ENCODE measurements at regions not wholly inside any gene's neighbourhood (a gene's known extent, or its start where the extent isn't known, plus 50 kb on each side); places are given as distances from the start of the nearest gene placed in this dataset.
"Not testable (repeated sequence)": the region's sequence is repeated elsewhere in the genome, so short reads cannot be mapped to it uniquely, and the experiment has no call there.

DNA sequence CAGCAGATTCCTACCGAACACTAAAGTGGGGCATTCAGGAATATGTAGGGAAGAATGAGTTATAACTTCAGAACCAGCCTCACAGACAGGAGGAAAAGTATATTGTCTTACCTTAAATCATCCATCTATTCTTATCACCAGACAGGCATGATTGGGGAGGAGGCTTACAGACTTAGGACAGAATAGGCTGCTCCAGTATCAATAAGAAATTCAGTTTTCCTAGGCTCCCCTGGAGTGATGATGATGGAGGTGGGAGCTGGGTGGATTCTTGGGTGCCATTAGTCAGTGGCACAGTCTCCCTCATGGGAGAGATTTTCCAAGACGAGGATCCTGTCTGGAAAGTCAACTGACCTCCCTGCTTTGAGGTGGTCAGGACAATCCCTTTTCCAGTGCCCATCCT is 225.0 kb downstream of the AASDHPPT start:
- H3K4me1 Mint-ChIP-seq (ENCODE audit: low read depth) = no peaks in the 10 kb centered on the region
- H3K9me3 Mint-ChIP-seq = peaks cover 36% of the 10 kb centered on the region
- H3K4me3 Mint-ChIP-seq = no peak overlapping the region
- intact Hi-C loops (cut with micrococcal nuclease) = no loop called here
- H3K27me3 Mint-ChIP-seq (ENCODE audit: insufficient read depth) = no peaks in the 10 kb centered on the region
- DNase-seq (ENCODE audit: low spot score) = no peak
- H3K27ac Mint-ChIP-seq = no peak overlapping the region
- no peaks in the 10 kb centered on the region for H3K36me3 Mint-ChIP-seq (ENCODE audit: low read depth)

DNA sequence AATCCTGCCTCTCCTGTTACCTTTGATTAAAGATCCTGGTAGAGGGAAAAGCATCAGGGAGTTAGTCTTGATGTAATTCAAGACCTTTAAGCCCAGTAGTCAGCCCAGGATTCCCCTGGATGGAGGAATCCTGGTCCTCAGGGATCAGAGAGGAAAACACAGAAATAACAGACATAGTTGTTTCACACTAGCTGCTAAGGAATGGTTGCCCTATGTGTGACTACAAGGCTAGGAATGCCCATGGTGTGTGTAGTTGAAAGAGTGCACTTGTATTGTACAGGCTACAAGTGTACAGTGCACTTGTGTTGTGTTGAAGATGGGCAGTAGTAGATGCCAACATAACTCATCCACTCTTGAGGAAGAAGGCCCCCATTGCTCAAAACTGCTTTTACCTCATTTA is 226.8 kb downstream of the AASDHPPT start:
- intact Hi-C loops (cut with micrococcal nuclease) = no loop called here
- H3K4me1 Mint-ChIP-seq (ENCODE audit: low read depth) = no peaks in the 10 kb centered on the region
- no peak overlapping the region for H3K27ac Mint-ChIP-seq
- H3K4me3 Mint-ChIP-seq = no peak overlapping the region
- H3K36me3 Mint-ChIP-seq (ENCODE audit: low read depth) = no peaks in the 10 kb centered on the region
- peaks cover 31% of the 10 kb centered on the region for H3K9me3 Mint-ChIP-seq
- DNase-seq (ENCODE audit: low spot score) = no peak
- H3K27me3 Mint-ChIP-seq (ENCODE audit: insufficient read depth) = no peaks in the 10 kb centered on the region

DNA sequence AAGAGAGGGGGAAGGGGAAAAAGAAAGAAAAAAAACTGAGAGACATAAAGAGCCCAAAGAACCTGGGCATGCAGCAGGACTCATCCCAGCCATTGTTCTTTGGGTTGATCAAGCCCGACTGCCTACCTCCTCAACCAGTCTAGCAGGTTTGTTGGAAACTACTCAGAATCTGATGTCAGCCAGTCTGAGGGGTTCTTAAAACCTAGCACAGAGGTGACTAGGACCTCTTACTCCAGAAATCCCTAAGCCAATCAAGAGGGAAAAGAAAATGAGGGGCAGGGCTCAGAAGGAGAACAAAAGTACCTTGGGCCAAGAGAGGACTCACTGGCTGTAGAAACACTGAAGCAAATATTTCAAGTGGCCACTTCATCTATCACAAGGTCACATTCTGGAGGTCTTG is 228.0 kb downstream of the AASDHPPT start:
- intact Hi-C loops (cut with micrococcal nuclease) = no loop called here
- Mint-ChIP-seq H3K36me3 (ENCODE audit: low read depth) (no peaks in the 10 kb centered on the region), H3K27me3 (ENCODE audit: insufficient read depth) (no peaks in the 10 kb centered on the region), H3K9me3 (peaks cover 30% of the 10 kb centered on the region), H3K4me1 (ENCODE audit: low read depth) (no peaks in the 10 kb centered on the region), H3K4me3 (no peak overlapping the region), H3K27ac (no peak overlapping the region)
- DNase-seq (ENCODE audit: low spot score) = no peak

DNA sequence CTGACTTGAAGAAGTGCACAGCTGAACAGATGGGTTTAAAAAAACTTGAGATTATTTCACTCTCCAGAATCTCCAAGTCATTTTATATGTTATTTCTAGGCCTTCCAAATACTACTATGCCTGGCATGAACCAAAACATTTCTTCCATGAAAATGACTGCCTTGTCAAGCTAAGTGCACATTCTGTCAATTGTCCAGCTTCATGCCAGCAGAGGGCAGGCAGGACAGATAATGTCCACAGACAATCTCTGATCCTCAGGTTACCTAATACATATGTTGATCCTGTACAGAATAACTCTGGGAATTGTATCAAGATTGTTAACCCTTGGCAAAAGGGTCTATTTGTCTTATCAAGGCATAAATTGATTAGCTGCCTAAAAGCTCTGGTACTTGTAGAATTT is 229.5 kb downstream of the AASDHPPT start:
- peaks cover 27% of the 10 kb centered on the region for H3K9me3 Mint-ChIP-seq
- intact Hi-C loops (cut with micrococcal nuclease) = no loop called here
- H3K4me1 Mint-ChIP-seq (ENCODE audit: low read depth) = no peaks in the 10 kb centered on the region
- no peak overlapping the region for H3K4me3 Mint-ChIP-seq
- H3K36me3 Mint-ChIP-seq (ENCODE audit: low read depth) = no peaks in the 10 kb centered on the region
- DNase-seq (ENCODE audit: low spot score) = no peak
- H3K27me3 Mint-ChIP-seq (ENCODE audit: insufficient read depth) = no peaks in the 10 kb centered on the region
- H3K27ac Mint-ChIP-seq = no peak overlapping the region

DNA sequence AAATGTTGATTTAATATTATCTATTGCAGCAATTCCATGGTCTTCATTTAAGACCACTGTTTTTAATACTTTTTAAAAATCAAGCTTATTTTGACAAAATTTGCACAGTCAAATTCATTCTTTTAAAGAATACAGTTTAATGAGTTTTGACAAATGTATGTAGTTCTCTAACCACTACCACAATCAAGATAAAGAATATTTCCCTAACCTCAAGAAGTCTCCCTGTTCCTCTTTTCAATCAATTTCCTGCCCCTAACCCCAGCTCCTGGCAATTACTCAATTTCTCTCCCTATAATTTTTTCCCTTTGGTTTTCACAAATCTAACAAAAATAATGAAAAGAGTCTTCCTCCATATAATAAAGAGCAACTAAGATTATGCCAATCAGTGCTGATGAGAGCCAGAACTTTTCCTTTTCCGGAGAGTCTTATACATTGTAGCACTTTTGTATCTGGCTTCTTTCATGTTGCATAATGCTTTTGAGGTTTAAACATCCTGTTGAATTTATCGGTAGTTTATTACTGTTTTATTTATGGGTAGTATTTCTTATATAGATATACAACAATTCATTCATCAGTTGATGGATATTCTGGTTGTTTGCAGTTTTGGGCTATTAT is 231.7 kb downstream of the AASDHPPT start:
- DNase-seq (ENCODE audit: low spot score) = no peak
- Mint-ChIP-seq H3K27me3 (ENCODE audit: insufficient read depth) (no peaks in the 10 kb centered on the region), H3K4me3 (no peak overlapping the region), H3K9me3 (peaks cover 8% of the 10 kb centered on the region), H3K27ac (no peak overlapping the region), H3K36me3 (ENCODE audit: low read depth) (no peaks in the 10 kb centered on the region), H3K4me1 (ENCODE audit: low read depth) (no peaks in the 10 kb centered on the region)
- intact Hi-C loops (cut with micrococcal nuclease) = no loop called here

DNA sequence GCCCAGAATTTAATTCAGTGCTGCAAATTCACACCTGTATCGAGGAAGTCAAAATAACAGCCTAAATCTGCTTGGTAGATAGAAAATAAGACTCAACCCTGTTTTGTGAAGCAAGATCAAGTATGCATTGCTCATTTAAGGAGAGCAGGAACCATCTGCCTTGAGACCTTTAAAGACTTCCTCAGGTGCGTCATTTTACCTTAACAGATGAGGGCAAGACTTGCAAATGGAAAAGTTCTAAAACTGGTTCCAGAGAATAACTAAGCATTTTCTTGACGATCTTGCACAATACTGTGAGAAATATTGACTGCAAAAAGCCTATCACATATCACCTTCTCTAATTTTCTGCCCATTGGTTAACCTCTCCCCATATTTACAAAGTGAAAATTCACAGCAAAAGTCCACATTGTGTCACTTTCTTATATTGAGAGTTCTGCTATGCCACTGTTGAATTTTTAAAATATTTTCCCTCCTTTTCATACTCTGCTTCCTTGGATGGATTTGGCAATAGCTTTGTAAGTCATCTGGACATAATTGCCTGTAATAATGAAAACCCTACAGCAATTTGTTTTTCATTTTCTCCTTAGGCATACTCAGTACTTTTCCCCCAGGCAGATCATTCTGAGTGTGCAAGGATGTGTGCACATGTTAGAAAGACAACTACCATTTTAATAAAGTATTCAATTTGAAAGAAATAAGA is 234.2 kb downstream of the AASDHPPT start:
- no peak for DNase-seq (ENCODE audit: low spot score)
- Mint-ChIP-seq H3K4me3 (no peak overlapping the region), H3K9me3 (no peaks in the 10 kb centered on the region), H3K27ac (no peak overlapping the region), H3K27me3 (ENCODE audit: insufficient read depth) (no peaks in the 10 kb centered on the region), H3K36me3 (ENCODE audit: low read depth) (no peaks in the 10 kb centered on the region), H3K4me1 (ENCODE audit: low read depth) (no peaks in the 10 kb centered on the region)
- intact Hi-C loops (cut with micrococcal nuclease) = loop anchor here (5.0 kb wide), 1 partner anchor 111 kb away; no protein-coding TSS in a partner anchor

DNA sequence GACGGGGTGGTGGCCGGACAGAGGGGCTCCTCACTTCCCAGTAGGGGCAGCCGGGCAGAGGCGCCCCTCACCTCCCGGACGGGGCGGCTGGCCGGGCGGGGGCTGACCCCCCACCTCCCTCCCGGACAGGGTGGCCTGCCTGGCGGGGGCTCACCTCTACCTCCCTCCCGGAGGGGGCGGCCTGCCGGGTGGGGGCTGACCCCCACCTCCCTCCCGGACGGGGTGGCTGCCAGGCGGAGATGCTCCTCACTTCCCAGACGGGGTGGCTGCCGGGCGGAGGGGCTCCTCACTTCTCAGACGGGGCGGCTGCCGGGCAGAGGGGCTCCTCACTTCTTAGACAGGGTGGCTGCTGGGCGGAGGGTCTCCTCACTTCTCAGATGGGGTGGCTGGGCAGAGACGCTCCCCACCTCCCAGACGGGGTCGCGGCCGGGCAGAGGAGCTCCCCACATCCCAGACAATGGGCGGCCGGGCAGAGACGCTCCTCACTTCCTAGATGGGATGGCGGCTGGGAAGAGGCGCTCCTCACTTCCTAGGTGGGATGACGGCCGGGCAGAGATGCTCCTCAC is 239.8 kb downstream of the AASDHPPT start:
- intact Hi-C loops (cut with micrococcal nuclease) = not testable (repeated sequence)

DNA sequence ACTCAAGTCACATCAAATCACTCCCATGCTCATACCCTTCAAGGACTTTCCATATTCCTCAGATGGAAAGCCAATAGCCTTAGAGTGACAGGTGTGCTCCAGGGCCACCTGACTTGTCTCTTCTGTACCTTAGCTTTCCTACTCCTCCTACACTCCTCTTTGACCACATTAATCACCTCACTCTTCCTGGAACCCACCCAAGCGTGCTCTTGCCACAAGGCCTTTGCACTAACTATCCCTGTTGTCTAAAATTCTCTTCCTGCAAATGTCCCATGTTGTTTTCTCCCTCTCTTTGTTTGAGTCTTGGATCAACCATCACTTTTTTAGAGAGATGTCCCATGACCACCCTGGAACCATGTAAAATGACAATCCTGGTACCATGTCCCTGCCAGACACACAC is 244.1 kb downstream of the AASDHPPT start:
- DNase-seq (ENCODE audit: low spot score) = no peak
- no peak overlapping the region for H3K4me3 Mint-ChIP-seq
- intact Hi-C loops (cut with micrococcal nuclease) = no loop called here

More for the DNA sequence above, 239.8 kb downstream of the AASDHPPT start:
- H3K4me3 Mint-ChIP-seq; H3K9me3 Mint-ChIP-seq; H3K27ac Mint-ChIP-seq; H3K4me1 Mint-ChIP-seq (ENCODE audit: low read depth); DNase-seq (ENCODE audit: low spot score); H3K27me3 Mint-ChIP-seq (ENCODE audit: insufficient read depth); H3K36me3 Mint-ChIP-seq (ENCODE audit: low read depth): not testable (repeated sequence)

DNA sequence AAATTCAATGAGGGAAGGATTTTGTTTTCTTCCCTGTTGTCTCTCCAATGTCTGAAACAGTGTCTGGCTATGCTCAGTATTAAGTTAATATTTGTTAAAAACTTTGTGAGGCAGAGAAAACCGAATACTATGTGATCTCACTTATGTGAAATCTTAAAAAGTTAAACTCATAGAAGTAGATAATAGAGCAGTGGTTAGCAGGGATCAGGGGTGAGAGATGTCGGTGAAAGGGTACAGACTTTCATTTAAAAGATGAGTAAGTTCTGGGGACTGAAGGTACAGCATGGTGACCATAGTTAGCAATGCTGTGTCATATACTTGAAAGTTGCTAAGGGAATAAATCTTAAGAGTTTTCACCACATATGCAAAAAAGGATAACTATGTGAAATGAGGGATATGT is 244.6 kb downstream of the AASDHPPT start:
- no peaks in the 10 kb centered on the region for H3K9me3 Mint-ChIP-seq
- no peak overlapping the region for H3K4me3 Mint-ChIP-seq
- DNase-seq (ENCODE audit: low spot score) = no peak
- H3K27me3 Mint-ChIP-seq (ENCODE audit: insufficient read depth) = no peaks in the 10 kb centered on the region
- H3K36me3 Mint-ChIP-seq (ENCODE audit: low read depth) = no peaks in the 10 kb centered on the region
- H3K27ac Mint-ChIP-seq = no peak overlapping the region
- intact Hi-C loops (cut with micrococcal nuclease) = no loop called here
- H3K4me1 Mint-ChIP-seq (ENCODE audit: low read depth) = no peaks in the 10 kb centered on the region

More for the DNA sequence above, 244.1 kb downstream of the AASDHPPT start:
- H3K27ac Mint-ChIP-seq = no peak overlapping the region
- H3K27me3 Mint-ChIP-seq (ENCODE audit: insufficient read depth) = no peaks in the 10 kb centered on the region
- no peaks in the 10 kb centered on the region for H3K4me1 Mint-ChIP-seq (ENCODE audit: low read depth)
- H3K36me3 Mint-ChIP-seq (ENCODE audit: low read depth) = no peaks in the 10 kb centered on the region
- H3K9me3 Mint-ChIP-seq = no peaks in the 10 kb centered on the region

DNA sequence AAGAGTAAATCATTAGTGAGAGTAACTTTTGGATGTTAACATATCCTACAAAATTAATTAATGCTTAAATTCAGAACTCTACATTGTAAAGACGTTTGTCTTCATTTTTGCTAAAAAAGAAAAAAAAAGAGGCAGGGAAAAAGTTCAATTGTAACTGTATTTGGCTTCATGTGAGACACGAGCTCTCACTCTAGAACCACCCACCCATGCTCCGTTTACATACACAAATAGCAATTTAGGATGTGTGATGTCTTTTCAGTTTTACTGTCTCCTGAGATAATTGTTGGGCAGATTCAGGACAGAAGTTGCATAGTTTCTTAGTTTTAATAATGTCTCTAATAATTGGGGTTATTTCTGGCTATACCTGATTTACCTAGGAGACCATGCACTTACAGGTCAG is 248.6 kb downstream of the AASDHPPT start:
- H3K27ac Mint-ChIP-seq = no peak overlapping the region
- no peak for DNase-seq (ENCODE audit: low spot score)
- no peak overlapping the region for H3K4me3 Mint-ChIP-seq
- intact Hi-C loops (cut with micrococcal nuclease) = no loop called here
- no peaks in the 10 kb centered on the region for H3K27me3 Mint-ChIP-seq (ENCODE audit: insufficient read depth)
- H3K4me1 Mint-ChIP-seq (ENCODE audit: low read depth) = no peaks in the 10 kb centered on the region
- H3K36me3 Mint-ChIP-seq (ENCODE audit: low read depth) = no peaks in the 10 kb centered on the region
- H3K9me3 Mint-ChIP-seq = no peaks in the 10 kb centered on the region

DNA sequence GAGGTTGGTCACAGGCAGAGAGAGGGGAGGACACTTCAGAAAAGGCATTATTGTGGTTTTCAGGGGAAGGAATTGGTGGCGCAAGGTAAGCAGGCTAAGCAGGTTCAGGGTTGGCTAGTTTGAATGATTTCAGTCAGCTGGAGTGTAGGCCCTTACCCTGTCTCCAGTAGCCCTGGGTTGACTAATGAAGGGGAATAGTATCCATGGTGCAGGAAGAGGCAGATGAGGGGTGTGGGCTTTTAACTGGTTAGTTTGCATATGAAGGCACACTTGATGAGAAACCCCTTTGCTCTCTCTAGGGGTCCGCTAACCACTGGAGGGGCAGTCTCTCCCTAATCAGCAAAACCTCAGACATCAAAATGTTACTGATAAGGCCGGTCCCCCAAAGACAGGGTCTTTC is 249.7 kb downstream of the AASDHPPT start:
- no peak overlapping the region for H3K4me3 Mint-ChIP-seq
- no peaks in the 10 kb centered on the region for H3K27me3 Mint-ChIP-seq (ENCODE audit: insufficient read depth)
- no peaks in the 10 kb centered on the region for H3K36me3 Mint-ChIP-seq (ENCODE audit: low read depth)
- no peak for DNase-seq (ENCODE audit: low spot score)
- H3K27ac Mint-ChIP-seq = no peak overlapping the region
- H3K9me3 Mint-ChIP-seq = no peaks in the 10 kb centered on the region
- intact Hi-C loops (cut with micrococcal nuclease) = no loop called here
- no peaks in the 10 kb centered on the region for H3K4me1 Mint-ChIP-seq (ENCODE audit: low read depth)

DNA sequence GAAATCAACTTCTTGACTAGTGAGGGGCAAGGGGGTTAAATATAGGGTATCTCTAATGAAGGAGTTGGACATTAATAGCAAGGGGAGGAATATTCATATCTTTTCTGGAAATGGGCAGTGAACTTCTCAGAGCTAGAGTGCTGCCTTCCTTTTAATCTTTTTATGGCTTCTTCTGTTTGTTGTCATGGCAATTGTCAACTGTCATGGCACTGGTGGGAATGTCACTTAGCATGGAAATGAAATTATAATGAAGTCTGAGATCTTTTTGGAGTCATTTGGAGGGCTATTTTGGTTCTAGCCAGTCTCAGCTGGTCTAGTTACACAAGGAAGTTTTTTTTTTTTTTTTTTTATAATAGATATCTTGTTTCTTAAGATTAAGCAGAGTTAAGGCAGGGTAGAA is 250.2 kb downstream of the AASDHPPT start:
- Mint-ChIP-seq H3K27me3 (ENCODE audit: insufficient read depth) (no peaks in the 10 kb centered on the region), H3K36me3 (ENCODE audit: low read depth) (no peaks in the 10 kb centered on the region), H3K9me3 (no peaks in the 10 kb centered on the region), H3K4me3 (no peak overlapping the region), H3K27ac (no peak overlapping the region), H3K4me1 (ENCODE audit: low read depth) (no peaks in the 10 kb centered on the region)
- no peak for DNase-seq (ENCODE audit: low spot score)
- intact Hi-C loops (cut with micrococcal nuclease) = no loop called here

DNA sequence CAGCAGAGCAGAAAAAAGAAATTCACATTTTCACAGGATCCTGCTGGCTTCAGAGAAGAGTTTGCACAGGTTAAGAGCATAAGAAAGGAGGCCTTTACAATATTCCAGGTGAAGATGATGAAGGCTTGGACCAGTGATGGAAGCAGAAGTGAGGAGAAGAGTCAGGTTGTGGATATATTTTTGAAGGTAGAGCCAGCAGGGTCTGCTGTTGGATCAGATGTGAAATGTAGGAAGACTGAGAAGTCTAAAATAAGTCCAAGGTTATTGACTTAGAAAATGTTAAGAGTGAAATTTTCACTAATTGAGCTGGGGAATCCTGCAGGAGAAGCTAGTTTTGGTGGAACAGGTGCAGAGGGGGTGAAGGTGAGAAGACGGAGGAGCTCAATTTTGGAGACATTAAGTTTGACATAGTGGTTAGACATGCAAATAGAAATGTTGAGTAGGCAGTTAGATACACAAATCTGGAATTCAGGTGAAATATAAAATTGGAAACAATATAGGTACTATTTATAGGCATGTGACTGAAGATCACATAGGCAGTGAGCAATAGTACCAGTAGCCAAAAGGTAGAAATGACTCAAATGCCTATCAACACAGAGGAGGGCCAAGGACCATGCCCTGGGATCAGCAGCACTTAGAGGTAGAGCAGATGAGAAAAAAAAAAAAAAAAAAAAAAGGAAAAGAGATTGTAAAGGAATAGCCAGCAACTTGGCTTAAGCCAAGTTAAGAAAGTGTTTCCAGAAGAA is 252.0 kb downstream of the AASDHPPT start:
- no peak overlapping the region for H3K4me3 Mint-ChIP-seq
- H3K9me3 Mint-ChIP-seq = peaks cover 5% of the 10 kb centered on the region
- H3K4me1 Mint-ChIP-seq (ENCODE audit: low read depth) = no peaks in the 10 kb centered on the region
- no peaks in the 10 kb centered on the region for H3K27me3 Mint-ChIP-seq (ENCODE audit: insufficient read depth)
- H3K36me3 Mint-ChIP-seq (ENCODE audit: low read depth) = no peaks in the 10 kb centered on the region
- DNase-seq (ENCODE audit: low spot score) = no peak
- H3K27ac Mint-ChIP-seq = no peak overlapping the region
- intact Hi-C loops (cut with micrococcal nuclease) = no loop called here

Measured in activated T-helper 1 cell treated with anti-CD3 and anti-CD28 coated beads, Interleukin-12 subunit alpha, Interleukin-12 subunit beta, Interleukin-2, Interleukin-4 antibody, amounts not matched to agents 30 ng/mL and 10 ng/mL and 1 ng/mL, durations not matched to agents 14 hours and 24 hours and 36 hours (primary cell).